HEK293 (cell line): ENCODE measurements at regions not wholly inside any gene's neighbourhood (a gene's known extent, or its start where the extent isn't known, plus 50 kb on each side); places are given as distances from the start of the nearest gene placed in this dataset.

Experiments used
- CTCF ChIA-PET: fragments of 350-600 bp; formaldehyde crosslinking; extraction: SDS; loops from one replicate; lab custom pipeline; 2021; ENCODE audit warnings: antibody characterized with exemption; lab: Yijun Ruan, JAX
- POLR2A ChIA-PET: fragments of 300-600 bp; formaldehyde crosslinking; extraction: SDS; loops from one replicate; lab custom pipeline; 2020; ENCODE audit warnings: antibody characterized with exemption, inconsistent platforms; lab: Yijun Ruan, JAX
- H3K27ac ChIP-seq: fragments of 200-500 bp; sonication (Bioruptor generic); 2 replicates; pipeline ENCODE4 v1.5.1; 2014; ENCODE audit warnings: low read depth, low read length, control low read depth, inconsistent platforms; ENCODE audit errors: extremely low read depth
- H3K36me3 ChIP-seq, 2 experiments: fragments of 200-500 bp in 1 of 2; sonication (Bioruptor generic) in 1 of 2; 1 replicate in 1 of 2; 2 replicates in 1 of 2; pipeline ENCODE4 v1.5.1; 2014 to 2017; ENCODE audit warnings: inconsistent platforms in 2 of 2, low read length in 2 of 2; ENCODE audit not compliant: control insufficient read depth in 2 of 2, insufficient read depth in 1 of 2
- H3K4me1 ChIP-seq: fragments of 200-500 bp; sonication (Bioruptor generic); 2 replicates; pipeline ENCODE4 v1.5.1; 2014; ENCODE audit warnings: mild to moderate bottlenecking, low read length, inconsistent platforms; ENCODE audit not compliant: control insufficient read depth, insufficient read depth
- H3K4me3 ChIP-seq: 2 replicates; pipeline ENCODE4 v1.5.1; 2011; ENCODE audit warnings: low read depth, mild to moderate bottlenecking, control low read depth, low read length, moderate library complexity
- H3K9me3 ChIP-seq: fragments of 200-500 bp; sonication (Bioruptor generic); 2 replicates; pipeline ENCODE4 v1.5.1; 2014; ENCODE audit warnings: low read depth, low read length, inconsistent platforms; ENCODE audit not compliant: control insufficient read depth, insufficient read depth
- GLIS2 ChIP-seq: fragments of 450-650 bp; formaldehyde crosslinking; IDR thresholded peaks from 2 replicates; pipeline ENCODE4 v1.5.1; 2016; ENCODE audit warnings: missing biosample characterization, missing genetic modification characterization
- HOXA7 ChIP-seq: sonication (generic); formaldehyde crosslinking; IDR thresholded peaks from 2 replicates; pipeline ENCODE4 v1.8.1; 2022; ENCODE audit warnings: missing genetic modification reagents, borderline replicate concordance
- KLF8 ChIP-seq: fragments of 450-650 bp; formaldehyde crosslinking; IDR thresholded peaks from 2 replicates; pipeline ENCODE4 v1.5.1; 2016; ENCODE audit warnings: missing biosample characterization, missing genetic modification characterization
- SP7 ChIP-seq: fragments of 450-650 bp; formaldehyde crosslinking; IDR thresholded peaks from 2 replicates; pipeline ENCODE4 v1.5.1; 2016; ENCODE audit warnings: missing biosample characterization, missing genetic modification characterization
- TSHZ1 ChIP-seq: fragments of 450-650 bp; formaldehyde crosslinking; IDR thresholded peaks from 2 replicates; pipeline ENCODE4 v1.5.1; 2016; ENCODE audit warnings: missing biosample characterization, missing genetic modification characterization, borderline replicate concordance
- WT1 ChIP-seq: fragments of 450-650 bp; formaldehyde crosslinking; IDR thresholded peaks from 2 replicates; pipeline ENCODE4 v1.5.1; 2016; ENCODE audit warnings: missing biosample characterization, missing genetic modification characterization
- ZBTB7A ChIP-seq: fragments of 450-650 bp; formaldehyde crosslinking; IDR thresholded peaks from 2 replicates; pipeline ENCODE4 v1.5.1; 2016; ENCODE audit warnings: low read depth, missing biosample characterization, missing genetic modification characterization
- ZFP69B ChIP-seq: fragments of 450-650 bp; formaldehyde crosslinking; IDR thresholded peaks from 2 replicates; pipeline ENCODE4 v1.5.1; 2016; ENCODE audit warnings: missing biosample characterization, missing genetic modification characterization
- ZIC2 ChIP-seq: fragments of 450-650 bp; formaldehyde crosslinking; IDR thresholded peaks from 2 replicates; pipeline ENCODE4 v1.5.1; 2016; ENCODE audit warnings: missing biosample characterization, missing genetic modification characterization
- ZNF133 ChIP-seq: fragments of 450-650 bp; formaldehyde crosslinking; IDR thresholded peaks from 2 replicates; pipeline ENCODE4 v1.5.1; 2016; ENCODE audit warnings: missing biosample characterization, missing genetic modification characterization
- ZNF16 ChIP-seq: fragments of 450-650 bp; formaldehyde crosslinking; IDR thresholded peaks from 2 replicates; pipeline ENCODE4 v1.5.1; 2016; ENCODE audit warnings: low read depth, missing biosample characterization, missing genetic modification characterization
- ZNF211 ChIP-seq: fragments of 450-650 bp; formaldehyde crosslinking; IDR thresholded peaks from 2 replicates; pipeline ENCODE4 v1.5.1; 2016; ENCODE audit warnings: low read depth, missing biosample characterization, missing genetic modification characterization
- ZNF248 ChIP-seq: fragments of 450-650 bp; formaldehyde crosslinking; IDR thresholded peaks from 2 replicates; pipeline ENCODE4 v1.5.1; 2017; ENCODE audit warnings: missing biosample characterization, missing genetic modification characterization
- ZNF266 ChIP-seq: fragments of 450-650 bp; formaldehyde crosslinking; IDR thresholded peaks from 2 replicates; pipeline ENCODE4 v1.5.1; 2016; ENCODE audit warnings: missing biosample characterization, missing genetic modification characterization, low read depth
- ZNF302 ChIP-seq: fragments of 450-650 bp; formaldehyde crosslinking; IDR thresholded peaks from 2 replicates; pipeline ENCODE4 v1.5.1; 2016; ENCODE audit warnings: missing biosample characterization, missing genetic modification characterization, low read depth
- ZNF311 ChIP-seq: fragments of 450-650 bp; formaldehyde crosslinking; IDR thresholded peaks from 2 replicates; pipeline ENCODE4 v1.5.1; 2017; ENCODE audit warnings: missing biosample characterization, missing genetic modification characterization, borderline replicate concordance
- ZNF335 ChIP-seq: fragments of 450-650 bp; formaldehyde crosslinking; conservative IDR thresholded peaks from 2 replicates; pipeline ENCODE4 v1.5.1; 2016; ENCODE audit warnings: missing biosample characterization, missing genetic modification characterization
- ZNF394 ChIP-seq: fragments of 450-650 bp; formaldehyde crosslinking; IDR thresholded peaks from 2 replicates; pipeline ENCODE4 v1.5.1; 2016; ENCODE audit warnings: missing biosample characterization, missing genetic modification characterization, mild to moderate bottlenecking, moderate library complexity, borderline replicate concordance
- ZNF48 ChIP-seq: fragments of 450-650 bp; formaldehyde crosslinking; IDR thresholded peaks from 2 replicates; pipeline ENCODE4 v1.5.1; 2016; ENCODE audit warnings: missing biosample characterization, missing genetic modification characterization
- ZNF514 ChIP-seq: fragments of 450-650 bp; formaldehyde crosslinking; IDR thresholded peaks from 2 replicates; pipeline ENCODE4 v1.5.1; 2016; ENCODE audit warnings: missing biosample characterization, missing genetic modification characterization
- ZNF530 ChIP-seq: fragments of 450-650 bp; formaldehyde crosslinking; IDR thresholded peaks from 2 replicates; pipeline ENCODE4 v1.5.1; 2016; ENCODE audit warnings: low read depth, missing biosample characterization, missing genetic modification characterization
- ZNF548 ChIP-seq: fragments of 450-650 bp; formaldehyde crosslinking; IDR thresholded peaks from 2 replicates; pipeline ENCODE4 v1.5.1; 2016; ENCODE audit warnings: missing biosample characterization, missing genetic modification characterization
- ZNF549 ChIP-seq: fragments of 450-650 bp; IDR thresholded peaks from 2 replicates; pipeline ENCODE4 v1.5.1; 2018; ENCODE audit warnings: missing biosample characterization, missing genetic modification characterization, mild to moderate bottlenecking, inconsistent platforms, moderate library complexity
- ZNF704 ChIP-seq: fragments of 450-650 bp; formaldehyde crosslinking; IDR thresholded peaks from 2 replicates; pipeline ENCODE4 v1.5.1; 2016; ENCODE audit warnings: missing biosample characterization, missing genetic modification characterization
- ZNF747 ChIP-seq: fragments of 450-650 bp; formaldehyde crosslinking; IDR thresholded peaks from 2 replicates; pipeline ENCODE4 v1.5.1; 2016; ENCODE audit warnings: missing biosample characterization, missing genetic modification characterization
- ZNF777 ChIP-seq: fragments of 450-650 bp; formaldehyde crosslinking; IDR thresholded peaks from 2 replicates; pipeline ENCODE4 v1.5.1; 2017; ENCODE audit warnings: missing biosample characterization, missing genetic modification characterization, borderline replicate concordance
- ZSCAN4 ChIP-seq: fragments of 450-650 bp; formaldehyde crosslinking; IDR thresholded peaks from 2 replicates; pipeline ENCODE4 v1.5.1; 2017; ENCODE audit warnings: missing biosample characterization, missing genetic modification characterization
- ZSCAN5A ChIP-seq: fragments of 450-650 bp; formaldehyde crosslinking; IDR thresholded peaks from 2 replicates; pipeline ENCODE4 v1.5.1; 2016; ENCODE audit warnings: missing biosample characterization, missing genetic modification characterization

- H3K9me3 ChIP-seq = no peaks in the 10 kb centered on the region
- H3K27ac ChIP-seq = no peak overlapping the region
- ChIA-PET CTCF (no interaction called here), POLR2A (no interaction called here)
- H3K4me3 ChIP-seq = no peak overlapping the region
- H3K4me1 ChIP-seq = no peaks in the 10 kb centered on the region
- no peaks in the 10 kb centered on the region for H3K36me3 ChIP-seq
- no peak for TF ChIP-seq HOXA7 (CRISPR knock-in tag)
- no peak for TF ChIP-seq ZNF311 (tag by site-specific recombination)
- TF ChIP-seq GLIS2 (tag by site-specific recombination) = no peak
- TF ChIP-seq ZNF211 = no peak
- no peak for TF ChIP-seq ZNF16 (tag by site-specific recombination)
- no peak for TF ChIP-seq WT1 (tag by site-specific recombination)
- TF ChIP-seq KLF8 (tag by site-specific recombination) = no peak
- TF ChIP-seq ZNF549 (tag by site-specific recombination) = no peak
- TF ChIP-seq ZFP69B = no peak
- no peak for TF ChIP-seq ZNF704 (tag by site-specific recombination)
- no peak for TF ChIP-seq ZIC2
- no peak for TF ChIP-seq ZNF747 (tag by site-specific recombination)
- no peak for TF ChIP-seq TSHZ1
- TF ChIP-seq ZNF394 = no peak
- TF ChIP-seq ZNF514 (tag by site-specific recombination) = no peak
- no peak for TF ChIP-seq ZNF133 (tag by site-specific recombination)
- TF ChIP-seq ZNF335 (tag by site-specific recombination) = no peak
Measured at GRCh38 chr14:80304125-80304766, 92.9 kb upstream of the DIO2 start.

- H3K27ac ChIP-seq = no peak overlapping the region
- ChIA-PET CTCF (no interaction called here), POLR2A (no interaction called here)
- H3K36me3 ChIP-seq = no peaks in the 10 kb centered on the region
- no peaks in the 10 kb centered on the region for H3K4me1 ChIP-seq
- no peak overlapping the region for H3K4me3 ChIP-seq
- no peak for TF ChIP-seq ZNF530
- H3K9me3 ChIP-seq = no peaks in the 10 kb centered on the region
Measured at GRCh38 chr14:80300351-80300750, 89.0 kb upstream of the DIO2 start.

- Histone ChIP-seq H3K27ac (no peak overlapping the region), H3K9me3 (no peaks in the 10 kb centered on the region), H3K36me3 (no peaks in the 10 kb centered on the region), H3K4me1 (no peaks in the 10 kb centered on the region), H3K4me3 (no peak overlapping the region)
- POLR2A ChIA-PET = no interaction called here
- CTCF ChIA-PET = interaction anchor here (0.7 kb wide), 1 partner anchor 518 kb away, joined by 3 read pairs; no protein-coding TSS in a partner anchor
- TF ChIP-seq ZNF302 (tag by site-specific recombination) = no peak
- no peak for TF ChIP-seq ZNF777 (tag by site-specific recombination)
- no peak for TF ChIP-seq ZNF48 (tag by site-specific recombination)
- TF ChIP-seq ZSCAN4 (tag by site-specific recombination) = no peak
- TF ChIP-seq ZNF548 = no peak
- no peak for TF ChIP-seq ZNF248 (tag by site-specific recombination)
- no peak for TF ChIP-seq ZBTB7A (tag by site-specific recombination)
- no peak for TF ChIP-seq SP7 (tag by site-specific recombination)
- TF ChIP-seq ZSCAN5A (tag by site-specific recombination) = no peak
- TF ChIP-seq ZNF266 = no peak
Measured at GRCh38 chr14:80298491-80299017, 87.2 kb upstream of the DIO2 start.
